ENCODE measurements at regions not wholly inside any gene's neighbourhood (a gene's known extent, or its start where the extent isn't known, plus 50 kb on each side); places are given as distances from the start of the nearest gene placed in this dataset.

GRCh38 chr11:36726420-36726819, 128.4 kb upstream of the RAG2 start:
- Mint-ChIP-seq H3K4me1 (no peaks in the 10 kb centered on the region), H3K9me3 (peaks cover 83% of the 10 kb centered on the region), H3K27me3 (ENCODE audit: low read depth) (peaks cover 6% of the 10 kb centered on the region)

GRCh38 chr11:36724742-36725385, 126.8 kb upstream of the RAG2 start:
- Mint-ChIP-seq H3K4me1 (no peaks in the 10 kb centered on the region), H3K4me3 (no peak overlapping the region)
- TF ChIP-seq GRHL2 (CRISPR knock-in tag; IDR thresholded peaks at IDR 0.05; ENCODE audit: insufficient replicate concordance, severe bottlenecking) (no peak), NFYB (CRISPR knock-in tag; conservative IDR thresholded peaks at IDR 0.05; ENCODE audit: low read depth) (no peak), ZNF425 (CRISPR knock-in tag; conservative IDR thresholded peaks at IDR 0.05) (no peak), TP53 (CRISPR knock-in tag; IDR thresholded peaks at IDR 0.05) (no peak), ZNF219 (CRISPR knock-in tag; IDR thresholded peaks at IDR 0.05; ENCODE audit: borderline replicate concordance) (no peak), SMAD3 (CRISPR knock-in tag; IDR thresholded peaks at IDR 0.05; ENCODE audit: borderline replicate concordance) (no peak)

More at GRCh38 chr11:36726420-36726819, 128.4 kb upstream of the RAG2 start:
- no peak overlapping the region for H3K4me3 Mint-ChIP-seq
- POLR2A ChIA-PET, result no interaction called here
- TF ChIP-seq SOX15 (CRISPR knock-in tag; IDR thresholded peaks at IDR 0.05), result no peak
- TF ChIP-seq E2F4 (CRISPR knock-in tag; IDR thresholded peaks at IDR 0.05; ENCODE audit: borderline replicate concordance, low read depth), result no peak
- TF ChIP-seq JUN (CRISPR knock-in tag; IDR thresholded peaks at IDR 0.05), result no peak
- TF ChIP-seq NFYB (CRISPR knock-in tag; conservative IDR thresholded peaks at IDR 0.05; ENCODE audit: low read depth), result no peak
- no peak for TF ChIP-seq IRF2 (CRISPR knock-in tag; IDR thresholded peaks at IDR 0.05; ENCODE audit: borderline replicate concordance, low read depth)
- TF ChIP-seq, protein P1, sequence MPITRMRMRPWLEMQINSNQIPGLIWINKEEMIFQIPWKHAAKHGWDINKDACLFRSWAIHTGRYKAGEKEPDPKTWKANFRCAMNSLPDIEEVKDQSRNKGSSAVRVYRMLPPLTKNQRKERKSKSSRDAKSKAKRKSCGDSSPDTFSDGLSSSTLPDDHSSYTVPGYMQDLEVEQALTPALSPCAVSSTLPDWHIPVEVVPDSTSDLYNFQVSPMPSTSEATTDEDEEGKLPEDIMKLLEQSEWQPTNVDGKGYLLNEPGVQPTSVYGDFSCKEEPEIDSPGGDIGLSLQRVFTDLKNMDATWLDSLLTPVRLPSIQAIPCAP (CRISPR knock-in tag; IDR thresholded peaks at IDR 0.05), result no peak
- TF ChIP-seq FOXP1 (CRISPR knock-in tag; IDR thresholded peaks at IDR 0.05; ENCODE audit: borderline replicate concordance), result no peak
- TF ChIP-seq, protein P2, sequence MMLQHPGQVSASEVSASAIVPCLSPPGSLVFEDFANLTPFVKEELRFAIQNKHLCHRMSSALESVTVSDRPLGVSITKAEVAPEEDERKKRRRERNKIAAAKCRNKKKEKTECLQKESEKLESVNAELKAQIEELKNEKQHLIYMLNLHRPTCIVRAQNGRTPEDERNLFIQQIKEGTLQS (CRISPR knock-in tag; conservative IDR thresholded peaks at IDR 0.05), result no peak
- TF ChIP-seq ZBTB21 (CRISPR knock-in tag; IDR thresholded peaks at IDR 0.05; ENCODE audit: borderline replicate concordance), result no peak
- CTCF ChIA-PET, result no interaction called here
- no peak for DNase-seq (ENCODE audit: low spot score)
- no peak for ATAC-seq
- H3K27ac Mint-ChIP-seq, result no peak overlapping the region
- H3K36me3 Mint-ChIP-seq, result peaks cover 54% of the 10 kb centered on the region

DNA sequence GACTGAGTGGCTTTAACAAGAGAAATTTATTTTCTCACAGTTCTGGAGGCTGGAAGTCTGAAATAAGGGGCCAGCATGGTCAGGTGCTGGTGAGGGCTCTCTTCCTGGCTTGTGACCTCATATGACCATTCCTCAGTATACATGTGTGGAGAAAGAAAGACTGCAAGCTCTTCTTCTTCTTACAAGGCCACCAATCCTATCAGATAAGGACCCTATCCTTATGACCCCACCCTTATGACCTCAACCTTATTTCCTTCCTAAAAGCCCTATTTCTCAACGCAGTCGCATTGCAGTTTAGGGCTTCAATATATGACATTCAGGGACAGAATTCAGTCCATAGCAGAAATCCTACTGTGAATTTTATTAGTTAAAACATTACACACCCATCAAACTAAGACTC, 124.4 kb upstream of the RAG2 start:
- H3K9me3 Mint-ChIP-seq, result peaks cover 83% of the 10 kb centered on the region
- POLR2A ChIA-PET, result no interaction called here
- peaks cover 10% of the 10 kb centered on the region; the same call in 1 of the 2 replicates for H3K4me1 Mint-ChIP-seq
- H3K27me3 Mint-ChIP-seq (ENCODE audit: low read depth), result peaks cover 21% of the 10 kb centered on the region
- no peak for DNase-seq (ENCODE audit: low spot score)
- H3K27ac Mint-ChIP-seq, result no peak overlapping the region
- CTCF ChIA-PET, result no interaction called here
- no peak for ATAC-seq
- no peak overlapping the region for H3K4me3 Mint-ChIP-seq
- peaks cover 54% of the 10 kb centered on the region for H3K36me3 Mint-ChIP-seq
- TF ChIP-seq, protein P3, sequence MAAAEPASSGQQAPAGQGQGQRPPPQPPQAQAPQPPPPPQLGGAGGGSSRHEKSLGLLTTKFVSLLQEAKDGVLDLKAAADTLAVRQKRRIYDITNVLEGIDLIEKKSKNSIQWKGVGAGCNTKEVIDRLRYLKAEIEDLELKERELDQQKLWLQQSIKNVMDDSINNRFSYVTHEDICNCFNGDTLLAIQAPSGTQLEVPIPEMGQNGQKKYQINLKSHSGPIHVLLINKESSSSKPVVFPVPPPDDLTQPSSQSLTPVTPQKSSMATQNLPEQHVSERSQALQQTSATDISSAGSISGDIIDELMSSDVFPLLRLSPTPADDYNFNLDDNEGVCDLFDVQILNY (CRISPR knock-in tag; IDR thresholded peaks at IDR 0.05), result no peak
- TF ChIP-seq, protein P2 (CRISPR knock-in tag; conservative IDR thresholded peaks at IDR 0.05), result no peak
- TF ChIP-seq NFE2L1 (CRISPR knock-in tag; IDR thresholded peaks at IDR 0.05) (no peak), MXD4 (CRISPR knock-in tag; IDR thresholded peaks at IDR 0.05; ENCODE audit: borderline replicate concordance) (no peak), CBFB (CRISPR knock-in tag; IDR thresholded peaks at IDR 0.05; ENCODE audit: low read depth) (no peak), GABPB1 (CRISPR knock-in tag; IDR thresholded peaks at IDR 0.05) (no peak), SMAD4 (CRISPR knock-in tag; IDR thresholded peaks at IDR 0.05) (no peak), ETV6 (CRISPR knock-in tag; IDR thresholded peaks at IDR 0.05) (no peak), NR2C2 (CRISPR knock-in tag; IDR thresholded peaks at IDR 0.05) (no peak), ZNF138 (CRISPR knock-in tag; conservative IDR thresholded peaks at IDR 0.05) (no peak), FOXP1 (CRISPR knock-in tag; IDR thresholded peaks at IDR 0.05; ENCODE audit: borderline replicate concordance) (no peak), TCF7 (CRISPR knock-in tag; IDR thresholded peaks at IDR 0.05; ENCODE audit: low read depth) (no peak)
- TF ChIP-seq, protein P4, sequence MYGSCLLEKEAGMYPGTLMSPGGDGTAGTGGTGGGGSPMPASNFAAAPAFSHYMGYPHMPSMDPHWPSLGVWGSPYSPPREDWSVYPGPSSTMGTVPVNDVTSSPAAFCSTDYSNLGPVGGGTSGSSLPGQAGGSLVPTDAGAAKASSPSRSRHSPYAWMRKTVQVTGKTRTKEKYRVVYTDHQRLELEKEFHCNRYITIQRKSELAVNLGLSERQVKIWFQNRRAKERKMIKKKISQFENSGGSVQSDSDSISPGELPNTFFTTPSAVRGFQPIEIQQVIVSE (CRISPR knock-in tag; IDR thresholded peaks at IDR 0.05; ENCODE audit: borderline replicate concordance), result no peak

More at GRCh38 chr11:36724742-36725385, 126.8 kb upstream of the RAG2 start:
- CTCF ChIA-PET, result no interaction called here
- POLR2A ChIA-PET, result no interaction called here
- H3K36me3 Mint-ChIP-seq, result peaks cover 54% of the 10 kb centered on the region
- no peak for ATAC-seq
- H3K9me3 Mint-ChIP-seq, result peaks cover 81% of the 10 kb centered on the region
- H3K27ac Mint-ChIP-seq, result no peak overlapping the region
- H3K27me3 Mint-ChIP-seq (ENCODE audit: low read depth), result peaks cover 14% of the 10 kb centered on the region
- no peak for DNase-seq (ENCODE audit: low spot score)

Measured in WTC11 (cell line).